SU-DHL-6 (cell line): ENCODE measurements at regions not wholly inside any gene's neighbourhood (a gene's known extent, or its start where the extent isn't known, plus 50 kb on each side); places are given as distances from the start of the nearest gene placed in this dataset.

Source experiments
- H2AFZ ChIP-seq: fragments of 200-600 bp; sonication (generic); 2 replicates; pipeline ENCODE4 v1.6.1; 2014; ENCODE audit warnings: low read depth, mild to moderate bottlenecking, moderate library complexity, mixed read lengths, antibody characterized with exemption, low read length; ENCODE audit not compliant: severe bottlenecking
- H3F3A ChIP-seq: fragments of 200-600 bp; shearing (Covaris generic); 2 replicates; pipeline ENCODE4 v1.6.0; 2016; ENCODE audit warnings: antibody characterized with exemption, mild to moderate bottlenecking; ENCODE audit not compliant: insufficient read depth
- H3K27ac ChIP-seq: fragments of 200-600 bp; sonication (generic); 2 replicates; pipeline ENCODE4 v1.5.1; 2016; ENCODE audit warnings: low read depth, mild to moderate bottlenecking, low read length, moderate library complexity, mixed read lengths
- H3K27me3 ChIP-seq: fragments of 200-600 bp; sonication (generic), shearing (Covaris generic); 2 replicates; pipeline ENCODE4 v1.6.0; 2014; ENCODE audit warnings: mild to moderate bottlenecking, low read length
- H3K36me3 ChIP-seq: fragments of 200-600 bp; sonication (generic); 2 replicates; pipeline ENCODE4 v1.6.1; 2014; ENCODE audit warnings: mild to moderate bottlenecking, low read length, mixed read lengths
- H3K4me2 ChIP-seq: fragments of 300-600, 200-600 bp; shearing (Covaris generic), sonication (generic); 2 replicates; pipeline ENCODE4 v1.6.0; 2014; ENCODE audit warnings: low read length, low read depth, mild to moderate bottlenecking; ENCODE audit not compliant: poor library complexity, severe bottlenecking
- H3K4me3 ChIP-seq: fragments of 200-600 bp; sonication (generic); 2 replicates; pipeline ENCODE4 v1.5.1; 2014; ENCODE audit warnings: antibody characterized with exemption, low read length, mild to moderate bottlenecking, mixed read lengths; ENCODE audit not compliant: insufficient read depth, poor library complexity, severe bottlenecking
- H3K79me2 ChIP-seq: fragments of 200-600 bp; sonication (generic); 2 replicates; pipeline ENCODE4 v1.6.1; 2014; ENCODE audit warnings: mild to moderate bottlenecking, low read length, moderate library complexity; ENCODE audit not compliant: insufficient read depth
- H3K9ac ChIP-seq: fragments of 200-600 bp; sonication (generic); 2 replicates; pipeline ENCODE4 v1.7.0; 2014; ENCODE audit warnings: mild to moderate bottlenecking, low read length
- H3K9me2 ChIP-seq: fragments of 200-600 bp; sonication (generic); replicated peaks from 2 replicates; pipeline ENCODE4 v1.6.1; 2014; ENCODE audit warnings: low read length; ENCODE audit not compliant: insufficient read depth
- H3K9me3 ChIP-seq: fragments of 200-600 bp; sonication (generic); 2 replicates; pipeline ENCODE4 v1.6.1; 2014; ENCODE audit warnings: low read length, mixed read lengths; ENCODE audit not compliant: insufficient read depth
- H4K20me1 ChIP-seq: fragments of 200-600 bp; sonication (generic); 2 replicates; pipeline ENCODE4 v1.6.1; 2014; ENCODE audit warnings: low read depth, mild to moderate bottlenecking, antibody characterized with exemption, low read length, moderate library complexity, mixed read lengths
- CTCF ChIP-seq: fragments of 200-600 bp; sonication (generic); IDR thresholded peaks from one replicate; pipeline ENCODE4 v1.5.1; 2017; ENCODE audit warnings: antibody characterized with exemption, mild to moderate bottlenecking, low read length, moderate library complexity; ENCODE audit not compliant: insufficient read depth, poor library complexity, severe bottlenecking
- EZH2phosphoT487 ChIP-seq: fragments of 200-600 bp; sonication (generic), shearing (Covaris generic); conservative IDR thresholded peaks from 2 replicates; pipeline ENCODE4 v1.6.1; 2018; ENCODE audit warnings: mild to moderate bottlenecking, antibody characterized with exemption, low read length, moderate library complexity, mixed read lengths

- H3K4me2 ChIP-seq = no peak overlapping the region
- H3K27me3 ChIP-seq = no peaks in the 10 kb centered on the region
- H3K9ac ChIP-seq = no peak overlapping the region
- no peak overlapping the region for H3K4me3 ChIP-seq
- H3K27ac ChIP-seq = no peak overlapping the region
- no peak overlapping the region for H2AFZ ChIP-seq
- TF ChIP-seq EZH2phosphoT487 (no peak), CTCF (no peak)
- no peaks in the 10 kb centered on the region for H3K9me3 ChIP-seq
- H4K20me1 ChIP-seq = no peaks in the 10 kb centered on the region
- no peaks in the 10 kb centered on the region; the same call in 1 of the 2 replicates for H3K9me2 ChIP-seq
- no peaks in the 10 kb centered on the region for H3F3A ChIP-seq
- no peaks in the 10 kb centered on the region for H3K79me2 ChIP-seq
- H3K36me3 ChIP-seq = no peaks in the 10 kb centered on the region
Measured at GRCh38 chr2:196464311-196464710, 175.2 kb upstream of the CCDC150 start.

- Histone ChIP-seq H3K4me2 (no peak overlapping the region), H3K9me2 (no peaks in the 10 kb centered on the region), H3K79me2 (no peaks in the 10 kb centered on the region), H3K9me3 (no peaks in the 10 kb centered on the region), H3K9ac (no peak overlapping the region), H3K27ac (no peak overlapping the region), H3F3A (no peaks in the 10 kb centered on the region), H3K4me3 (no peak overlapping the region), H3K27me3 (no peaks in the 10 kb centered on the region), H3K36me3 (no peaks in the 10 kb centered on the region), H4K20me1 (no peaks in the 10 kb centered on the region), H2AFZ (no peak overlapping the region)
- TF ChIP-seq EZH2phosphoT487 (no peak), CTCF (no peak)
Measured at GRCh38 chr2:196466581-196466980, 172.9 kb upstream of the CCDC150 start.

GRCh38 chr2:196468394-196468793 is 171.1 kb upstream of the CCDC150 start:
- no peak overlapping the region for H3K27ac ChIP-seq
- no peaks in the 10 kb centered on the region for H3K9me2 ChIP-seq
- H3K36me3 ChIP-seq = no peaks in the 10 kb centered on the region
- no peak overlapping the region for H3K9ac ChIP-seq
- no peaks in the 10 kb centered on the region for H3K9me3 ChIP-seq
- H2AFZ ChIP-seq = no peak overlapping the region
- H3K27me3 ChIP-seq = no peaks in the 10 kb centered on the region
- H3K79me2 ChIP-seq = no peaks in the 10 kb centered on the region
- H4K20me1 ChIP-seq = no peaks in the 10 kb centered on the region
- H3F3A ChIP-seq = no peaks in the 10 kb centered on the region
- no peak for TF ChIP-seq CTCF
- no peak for TF ChIP-seq EZH2phosphoT487
- no peak overlapping the region for H3K4me2 ChIP-seq
- H3K4me3 ChIP-seq = no peak overlapping the region
